GM23338 (cell line): ENCODE measurements at regions not wholly inside any gene's neighbourhood (a gene's known extent, or its start where the extent isn't known, plus 50 kb on each side); places are given as distances from the start of the nearest gene placed in this dataset.

Experiments
- CREB1 ChIP-seq: fragments of 250-450 bp; sonication (Bioruptor Pico); IDR thresholded peaks from 2 replicates; pipeline ENCODE4 v1.5.0; 2020; ENCODE audit warnings: low read depth, mild to moderate bottlenecking, moderate library complexity
- EZH2 ChIP-seq: fragments of 200-600 bp; sonication (generic); IDR thresholded peaks from one replicate; pipeline ENCODE4 v1.8.0; 2017; ENCODE audit warnings: antibody characterized with exemption, mild to moderate bottlenecking, low read depth; ENCODE audit not compliant: unreplicated experiment
- EZH2phosphoT487 ChIP-seq: fragments of 200-600 bp; sonication (generic); IDR thresholded peaks from one replicate; pipeline ENCODE4 v1.8.1; 2018; ENCODE audit warnings: antibody characterized with exemption; ENCODE audit not compliant: unreplicated experiment
- JUNB ChIP-seq: IDR thresholded peaks from one replicate; pipeline ENCODE4 v1.6.1; 2016; ENCODE audit warnings: antibody characterized with exemption; ENCODE audit not compliant: unreplicated experiment
- NANOG ChIP-seq: IDR thresholded peaks from 2 replicates; pipeline ENCODE4 v1.6.1; 2016; ENCODE audit warnings: antibody characterized with exemption, borderline replicate concordance
- POLR2AphosphoS5 ChIP-seq: IDR thresholded peaks from 2 replicates; pipeline ENCODE4 v1.6.1; 2016; ENCODE audit warnings: antibody characterized with exemption, low read depth
- ZNF114 ChIP-seq: fragments of 250-450 bp; sonication (Bioruptor Pico); IDR thresholded peaks from 2 replicates; pipeline ENCODE4 v1.5.0; 2020; ENCODE audit warnings: mild to moderate bottlenecking, moderate library complexity
- ZNF331 ChIP-seq: fragments of 250-450 bp; sonication (Bioruptor Pico); IDR thresholded peaks from 2 replicates; pipeline ENCODE4 v1.5.0; 2020; ENCODE audit warnings: low read depth, mild to moderate bottlenecking, moderate library complexity
- TF ChIP-seq, protein P1 (sequence below): fragments of 250-450 bp; sonication (Bioruptor Pico); IDR thresholded peaks from 2 replicates; pipeline ENCODE4 v1.5.0; 2020; ENCODE audit warnings: mild to moderate bottlenecking, moderate library complexity
- TF ChIP-seq, protein P2 (sequence below): IDR thresholded peaks from 2 replicates; pipeline ENCODE4 v1.6.1; 2016; ENCODE audit warnings: antibody characterized with exemption
- TF ChIP-seq, protein P3 (sequence below): IDR thresholded peaks from one replicate; pipeline ENCODE4 v1.6.1; 2018; ENCODE audit warnings: antibody characterized with exemption; ENCODE audit not compliant: unreplicated experiment

DNA sequence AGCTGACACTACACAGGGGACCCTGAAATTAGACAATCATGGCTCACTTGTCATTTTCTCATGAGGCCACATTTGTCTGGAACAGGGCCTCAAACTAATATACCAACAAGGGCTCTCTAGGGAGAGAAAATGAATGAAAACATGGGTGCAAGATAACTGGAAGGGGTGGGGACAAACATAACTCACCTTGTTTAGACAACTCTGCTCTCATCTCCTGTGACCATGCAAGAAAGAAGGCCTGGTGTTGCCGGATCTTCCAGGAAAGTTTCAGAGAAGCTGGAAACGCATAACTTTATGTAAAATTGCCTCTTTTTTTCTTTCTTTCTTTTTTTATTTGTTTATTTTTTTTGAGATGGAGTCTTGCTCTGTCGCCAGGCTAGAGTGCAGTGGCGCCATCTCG is 80.4 kb upstream of the SPRED2 start (continued):
- TF ChIP-seq, protein P1, sequence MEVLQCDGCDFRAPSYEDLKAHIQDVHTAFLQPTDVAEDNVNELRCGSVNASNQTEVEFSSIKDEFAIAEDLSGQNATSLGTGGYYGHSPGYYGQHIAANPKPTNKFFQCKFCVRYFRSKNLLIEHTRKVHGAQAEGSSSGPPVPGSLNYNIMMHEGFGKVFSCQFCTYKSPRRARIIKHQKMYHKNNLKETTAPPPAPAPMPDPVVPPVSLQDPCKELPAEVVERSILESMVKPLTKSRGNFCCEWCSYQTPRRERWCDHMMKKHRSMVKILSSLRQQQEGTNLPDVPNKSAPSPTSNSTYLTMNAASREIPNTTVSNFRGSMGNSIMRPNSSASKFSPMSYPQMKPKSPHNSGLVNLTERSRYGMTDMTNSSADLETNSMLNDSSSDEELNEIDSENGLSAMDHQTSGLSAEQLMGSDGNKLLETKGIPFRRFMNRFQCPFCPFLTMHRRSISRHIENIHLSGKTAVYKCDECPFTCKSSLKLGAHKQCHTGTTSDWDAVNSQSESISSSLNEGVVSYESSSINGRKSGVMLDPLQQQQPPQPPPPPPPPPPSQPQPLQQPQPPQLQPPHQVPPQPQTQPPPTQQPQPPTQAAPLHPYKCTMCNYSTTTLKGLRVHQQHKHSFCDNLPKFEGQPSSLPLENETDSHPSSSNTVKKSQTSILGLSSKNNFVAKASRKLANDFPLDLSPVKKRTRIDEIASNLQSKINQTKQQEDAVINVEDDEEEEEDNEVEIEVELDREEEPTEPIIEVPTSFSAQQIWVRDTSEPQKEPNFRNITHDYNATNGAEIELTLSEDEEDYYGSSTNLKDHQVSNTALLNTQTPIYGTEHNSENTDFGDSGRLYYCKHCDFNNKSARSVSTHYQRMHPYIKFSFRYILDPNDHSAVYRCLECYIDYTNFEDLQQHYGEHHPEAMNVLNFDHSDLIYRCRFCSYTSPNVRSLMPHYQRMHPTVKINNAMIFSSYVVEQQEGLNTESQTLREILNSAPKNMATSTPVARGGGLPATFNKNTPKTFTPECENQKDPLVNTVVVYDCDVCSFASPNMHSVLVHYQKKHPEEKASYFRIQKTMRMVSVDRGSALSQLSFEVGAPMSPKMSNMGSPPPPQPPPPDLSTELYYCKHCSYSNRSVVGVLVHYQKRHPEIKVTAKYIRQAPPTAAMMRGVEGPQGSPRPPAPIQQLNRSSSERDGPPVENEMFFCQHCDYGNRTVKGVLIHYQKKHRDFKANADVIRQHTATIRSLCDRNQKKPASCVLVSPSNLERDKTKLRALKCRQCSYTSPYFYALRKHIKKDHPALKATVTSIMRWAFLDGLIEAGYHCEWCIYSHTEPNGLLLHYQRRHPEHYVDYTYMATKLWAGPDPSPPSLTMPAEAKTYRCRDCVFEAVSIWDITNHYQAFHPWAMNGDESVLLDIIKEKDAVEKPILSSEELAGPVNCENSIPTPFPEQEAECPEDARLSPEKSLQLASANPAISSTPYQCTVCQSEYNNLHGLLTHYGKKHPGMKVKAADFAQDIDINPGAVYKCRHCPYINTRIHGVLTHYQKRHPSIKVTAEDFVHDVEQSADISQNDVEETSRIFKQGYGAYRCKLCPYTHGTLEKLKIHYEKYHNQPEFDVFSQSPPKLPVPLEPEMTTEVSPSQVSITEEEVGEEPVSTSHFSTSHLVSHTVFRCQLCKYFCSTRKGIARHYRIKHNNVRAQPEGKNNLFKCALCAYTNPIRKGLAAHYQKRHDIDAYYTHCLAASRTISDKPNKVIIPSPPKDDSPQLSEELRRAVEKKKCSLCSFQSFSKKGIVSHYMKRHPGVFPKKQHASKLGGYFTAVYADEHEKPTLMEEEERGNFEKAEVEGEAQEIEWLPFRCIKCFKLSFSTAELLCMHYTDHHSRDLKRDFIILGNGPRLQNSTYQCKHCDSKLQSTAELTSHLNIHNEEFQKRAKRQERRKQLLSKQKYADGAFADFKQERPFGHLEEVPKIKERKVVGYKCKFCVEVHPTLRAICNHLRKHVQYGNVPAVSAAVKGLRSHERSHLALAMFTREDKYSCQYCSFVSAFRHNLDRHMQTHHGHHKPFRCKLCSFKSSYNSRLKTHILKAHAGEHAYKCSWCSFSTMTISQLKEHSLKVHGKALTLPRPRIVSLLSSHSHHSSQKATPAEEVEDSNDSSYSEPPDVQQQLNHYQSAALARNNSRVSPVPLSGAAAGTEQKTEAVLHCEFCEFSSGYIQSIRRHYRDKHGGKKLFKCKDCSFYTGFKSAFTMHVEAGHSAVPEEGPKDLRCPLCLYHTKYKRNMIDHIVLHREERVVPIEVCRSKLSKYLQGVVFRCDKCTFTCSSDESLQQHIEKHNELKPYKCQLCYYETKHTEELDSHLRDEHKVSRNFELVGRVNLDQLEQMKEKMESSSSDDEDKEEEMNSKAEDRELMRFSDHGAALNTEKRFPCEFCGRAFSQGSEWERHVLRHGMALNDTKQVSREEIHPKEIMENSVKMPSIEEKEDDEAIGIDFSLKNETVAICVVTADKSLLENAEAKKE (CRISPR knock-in tag), result no peak
- TF ChIP-seq, protein P2, sequence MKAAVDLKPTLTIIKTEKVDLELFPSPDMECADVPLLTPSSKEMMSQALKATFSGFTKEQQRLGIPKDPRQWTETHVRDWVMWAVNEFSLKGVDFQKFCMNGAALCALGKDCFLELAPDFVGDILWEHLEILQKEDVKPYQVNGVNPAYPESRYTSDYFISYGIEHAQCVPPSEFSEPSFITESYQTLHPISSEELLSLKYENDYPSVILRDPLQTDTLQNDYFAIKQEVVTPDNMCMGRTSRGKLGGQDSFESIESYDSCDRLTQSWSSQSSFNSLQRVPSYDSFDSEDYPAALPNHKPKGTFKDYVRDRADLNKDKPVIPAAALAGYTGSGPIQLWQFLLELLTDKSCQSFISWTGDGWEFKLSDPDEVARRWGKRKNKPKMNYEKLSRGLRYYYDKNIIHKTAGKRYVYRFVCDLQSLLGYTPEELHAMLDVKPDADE, result no peak
- TF ChIP-seq, protein P3, sequence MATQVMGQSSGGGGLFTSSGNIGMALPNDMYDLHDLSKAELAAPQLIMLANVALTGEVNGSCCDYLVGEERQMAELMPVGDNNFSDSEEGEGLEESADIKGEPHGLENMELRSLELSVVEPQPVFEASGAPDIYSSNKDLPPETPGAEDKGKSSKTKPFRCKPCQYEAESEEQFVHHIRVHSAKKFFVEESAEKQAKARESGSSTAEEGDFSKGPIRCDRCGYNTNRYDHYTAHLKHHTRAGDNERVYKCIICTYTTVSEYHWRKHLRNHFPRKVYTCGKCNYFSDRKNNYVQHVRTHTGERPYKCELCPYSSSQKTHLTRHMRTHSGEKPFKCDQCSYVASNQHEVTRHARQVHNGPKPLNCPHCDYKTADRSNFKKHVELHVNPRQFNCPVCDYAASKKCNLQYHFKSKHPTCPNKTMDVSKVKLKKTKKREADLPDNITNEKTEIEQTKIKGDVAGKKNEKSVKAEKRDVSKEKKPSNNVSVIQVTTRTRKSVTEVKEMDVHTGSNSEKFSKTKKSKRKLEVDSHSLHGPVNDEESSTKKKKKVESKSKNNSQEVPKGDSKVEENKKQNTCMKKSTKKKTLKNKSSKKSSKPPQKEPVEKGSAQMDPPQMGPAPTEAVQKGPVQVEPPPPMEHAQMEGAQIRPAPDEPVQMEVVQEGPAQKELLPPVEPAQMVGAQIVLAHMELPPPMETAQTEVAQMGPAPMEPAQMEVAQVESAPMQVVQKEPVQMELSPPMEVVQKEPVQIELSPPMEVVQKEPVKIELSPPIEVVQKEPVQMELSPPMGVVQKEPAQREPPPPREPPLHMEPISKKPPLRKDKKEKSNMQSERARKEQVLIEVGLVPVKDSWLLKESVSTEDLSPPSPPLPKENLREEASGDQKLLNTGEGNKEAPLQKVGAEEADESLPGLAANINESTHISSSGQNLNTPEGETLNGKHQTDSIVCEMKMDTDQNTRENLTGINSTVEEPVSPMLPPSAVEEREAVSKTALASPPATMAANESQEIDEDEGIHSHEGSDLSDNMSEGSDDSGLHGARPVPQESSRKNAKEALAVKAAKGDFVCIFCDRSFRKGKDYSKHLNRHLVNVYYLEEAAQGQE, result no peak
- no peak for TF ChIP-seq ZNF114 (CRISPR knock-in tag)
- no peak for TF ChIP-seq JUNB
- no peak for TF ChIP-seq POLR2AphosphoS5
- no peak for TF ChIP-seq EZH2phosphoT487
- no peak for TF ChIP-seq ZNF331 (CRISPR knock-in tag)
- no peak for TF ChIP-seq EZH2
- TF ChIP-seq CREB1 (CRISPR knock-in tag), result no peak
- no peak for TF ChIP-seq NANOG
